ENCODE measurements at regions not wholly inside any gene's neighbourhood (a gene's known extent, or its start where the extent isn't known, plus 50 kb on each side); places are given as distances from the start of the nearest gene placed in this dataset.
A peak's percentile ranks its signal among the peaks of the same experiment; 100 is the strongest.

DNA sequence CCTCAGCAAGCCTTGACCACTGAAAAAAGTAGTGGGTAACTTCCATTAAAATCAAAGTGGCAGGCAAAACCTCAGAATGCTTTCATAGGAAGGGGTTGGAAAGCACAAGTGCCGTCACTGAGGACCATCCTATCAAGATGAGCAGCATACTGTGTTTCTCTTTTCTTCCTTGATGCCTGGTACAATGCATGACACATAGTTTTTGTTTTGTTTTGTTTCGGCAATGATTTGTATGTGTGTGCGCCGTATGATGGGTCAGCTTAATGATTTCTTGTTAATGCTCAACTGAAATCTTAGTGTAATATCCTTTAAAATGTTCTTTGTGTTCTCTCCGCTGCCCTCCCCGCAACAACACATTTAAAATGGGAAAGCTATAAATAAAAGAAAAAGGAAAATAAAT is 476.4 kb upstream of the KCNMB2 start:
- H3K9me3 ChIP-seq (ENCODE audit: control insufficient read depth in 4 of 4, low read length in 3 of 4) = no peaks in the 10 kb centered on the region
- no peaks in the 10 kb centered on the region for H3K27me3 ChIP-seq (ENCODE audit: control insufficient read depth in 4 of 4, insufficient read depth in 4 of 4, low read length in 3 of 4)
- no peaks in the 10 kb centered on the region for H3K36me3 ChIP-seq (ENCODE audit: control insufficient read depth in 4 of 4, insufficient read depth in 3 of 4, low read depth in 1 of 4, low read length in 3 of 4)
- H3K27ac ChIP-seq (ENCODE audit: low read depth in 1 of 2, low read length in 2 of 2) = no peak overlapping the region
- H3K9ac ChIP-seq (ENCODE audit: low read depth in 1 of 2, low read length in 2 of 2) = no peak overlapping the region
- WGBS = 87% methylated on average over 6 of the region's 6 CpGs
- no peak overlapping the region for H3K4me3 ChIP-seq (ENCODE audit: low read depth in 1 of 3, low read length in 3 of 3)
- TF ChIP-seq, protein P1, sequence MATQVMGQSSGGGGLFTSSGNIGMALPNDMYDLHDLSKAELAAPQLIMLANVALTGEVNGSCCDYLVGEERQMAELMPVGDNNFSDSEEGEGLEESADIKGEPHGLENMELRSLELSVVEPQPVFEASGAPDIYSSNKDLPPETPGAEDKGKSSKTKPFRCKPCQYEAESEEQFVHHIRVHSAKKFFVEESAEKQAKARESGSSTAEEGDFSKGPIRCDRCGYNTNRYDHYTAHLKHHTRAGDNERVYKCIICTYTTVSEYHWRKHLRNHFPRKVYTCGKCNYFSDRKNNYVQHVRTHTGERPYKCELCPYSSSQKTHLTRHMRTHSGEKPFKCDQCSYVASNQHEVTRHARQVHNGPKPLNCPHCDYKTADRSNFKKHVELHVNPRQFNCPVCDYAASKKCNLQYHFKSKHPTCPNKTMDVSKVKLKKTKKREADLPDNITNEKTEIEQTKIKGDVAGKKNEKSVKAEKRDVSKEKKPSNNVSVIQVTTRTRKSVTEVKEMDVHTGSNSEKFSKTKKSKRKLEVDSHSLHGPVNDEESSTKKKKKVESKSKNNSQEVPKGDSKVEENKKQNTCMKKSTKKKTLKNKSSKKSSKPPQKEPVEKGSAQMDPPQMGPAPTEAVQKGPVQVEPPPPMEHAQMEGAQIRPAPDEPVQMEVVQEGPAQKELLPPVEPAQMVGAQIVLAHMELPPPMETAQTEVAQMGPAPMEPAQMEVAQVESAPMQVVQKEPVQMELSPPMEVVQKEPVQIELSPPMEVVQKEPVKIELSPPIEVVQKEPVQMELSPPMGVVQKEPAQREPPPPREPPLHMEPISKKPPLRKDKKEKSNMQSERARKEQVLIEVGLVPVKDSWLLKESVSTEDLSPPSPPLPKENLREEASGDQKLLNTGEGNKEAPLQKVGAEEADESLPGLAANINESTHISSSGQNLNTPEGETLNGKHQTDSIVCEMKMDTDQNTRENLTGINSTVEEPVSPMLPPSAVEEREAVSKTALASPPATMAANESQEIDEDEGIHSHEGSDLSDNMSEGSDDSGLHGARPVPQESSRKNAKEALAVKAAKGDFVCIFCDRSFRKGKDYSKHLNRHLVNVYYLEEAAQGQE (IDR thresholded peaks at IDR 0.05) = no peak
- TF ChIP-seq, protein P2, sequence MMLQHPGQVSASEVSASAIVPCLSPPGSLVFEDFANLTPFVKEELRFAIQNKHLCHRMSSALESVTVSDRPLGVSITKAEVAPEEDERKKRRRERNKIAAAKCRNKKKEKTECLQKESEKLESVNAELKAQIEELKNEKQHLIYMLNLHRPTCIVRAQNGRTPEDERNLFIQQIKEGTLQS (IDR thresholded peaks at IDR 0.05) = no peak
- no peak for TF ChIP-seq NR2F2 (IDR thresholded peaks at IDR 0.05)
- DNase-seq (ENCODE audit: low spot score) = no peak
- no peaks in the 10 kb centered on the region for H3K4me1 ChIP-seq (ENCODE audit: control insufficient read depth in 4 of 4, insufficient read depth in 4 of 4, low read length in 3 of 4)

DNA sequence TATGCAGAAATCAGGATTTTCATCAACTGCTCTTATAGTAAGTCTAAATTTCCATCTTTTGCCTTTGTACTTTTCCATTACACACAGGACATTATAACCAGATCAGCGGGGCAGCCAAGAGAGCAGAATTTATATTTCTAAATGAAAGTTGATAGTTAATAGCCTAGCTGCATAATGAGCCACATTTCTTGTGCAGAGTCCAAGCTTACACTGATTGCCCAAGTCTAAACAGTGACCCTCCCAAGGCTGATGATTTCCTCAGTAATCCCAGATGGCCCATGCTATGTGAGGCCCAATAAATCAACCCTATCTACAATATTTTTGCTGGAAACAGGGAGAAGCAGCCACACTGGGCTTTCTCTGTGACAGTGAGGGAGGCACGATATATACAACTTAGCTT is 475.8 kb upstream of the KCNMB2 start:
- H3K4me1 ChIP-seq (ENCODE audit: control insufficient read depth in 4 of 4, insufficient read depth in 4 of 4, low read length in 3 of 4) = no peaks in the 10 kb centered on the region
- no peaks in the 10 kb centered on the region for H3K9me3 ChIP-seq (ENCODE audit: control insufficient read depth in 4 of 4, low read length in 3 of 4)
- TF ChIP-seq RXRA (IDR thresholded peaks at IDR 0.05) = peak in 1 of 2 donors; percentile 25
- peak; percentile 62 for TF ChIP-seq NR2F2 (IDR thresholded peaks at IDR 0.05)
- TF ChIP-seq, protein P2 (IDR thresholded peaks at IDR 0.05) = no peak
- peak; percentile 32 for TF ChIP-seq SP1 (IDR thresholded peaks at IDR 0.05)
- no peak overlapping the region for H3K27ac ChIP-seq (ENCODE audit: low read depth in 1 of 2, low read length in 2 of 2)
- no peak for DNase-seq (ENCODE audit: low spot score)
- H3K36me3 ChIP-seq (ENCODE audit: control insufficient read depth in 4 of 4, insufficient read depth in 3 of 4, low read depth in 1 of 4, low read length in 3 of 4) = no peaks in the 10 kb centered on the region
- WGBS = 84% methylated on average over 2 of the region's 2 CpGs
- H3K9ac ChIP-seq (ENCODE audit: low read depth in 1 of 2, low read length in 2 of 2) = no peak overlapping the region
- H3K27me3 ChIP-seq (ENCODE audit: control insufficient read depth in 4 of 4, insufficient read depth in 4 of 4, low read length in 3 of 4) = no peaks in the 10 kb centered on the region
- no peak overlapping the region for H3K4me3 ChIP-seq (ENCODE audit: low read depth in 1 of 3, low read length in 3 of 3)

DNA sequence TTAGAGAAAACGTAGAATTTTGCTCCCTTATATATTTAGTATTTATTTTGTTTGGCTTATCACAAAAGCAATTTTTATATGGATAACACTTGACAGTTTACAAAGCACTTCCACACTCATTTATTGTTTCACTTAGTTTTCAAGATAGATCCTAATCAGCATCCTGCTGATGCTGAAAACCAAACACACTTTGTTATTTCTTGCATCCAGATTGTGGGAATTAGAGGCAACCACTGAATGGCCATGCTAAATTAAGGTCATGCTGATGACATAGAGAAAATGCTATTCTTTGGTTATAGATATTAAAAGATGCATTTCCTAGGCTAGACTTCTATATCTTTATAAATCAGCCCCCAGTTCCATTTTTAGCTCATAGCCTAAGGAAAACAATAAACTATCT is 474.1 kb upstream of the KCNMB2 start:
- H3K27ac ChIP-seq (ENCODE audit: low read depth in 1 of 2, low read length in 2 of 2) = no peak overlapping the region

More for the DNA sequence above, 474.1 kb upstream of the KCNMB2 start:
- no peaks in the 10 kb centered on the region for H3K9me3 ChIP-seq (ENCODE audit: control insufficient read depth in 4 of 4, low read length in 3 of 4)
- TF ChIP-seq HNF4A (conservative IDR thresholded peaks at IDR 0.05) (no peak), HNF4G (IDR thresholded peaks at IDR 0.05) (no peak), EGR1 (IDR thresholded peaks at IDR 0.05; ENCODE audit: low read depth in 2 of 2) (no peak), RXRA (IDR thresholded peaks at IDR 0.05) (no peak)
- TF ChIP-seq, protein P3, sequence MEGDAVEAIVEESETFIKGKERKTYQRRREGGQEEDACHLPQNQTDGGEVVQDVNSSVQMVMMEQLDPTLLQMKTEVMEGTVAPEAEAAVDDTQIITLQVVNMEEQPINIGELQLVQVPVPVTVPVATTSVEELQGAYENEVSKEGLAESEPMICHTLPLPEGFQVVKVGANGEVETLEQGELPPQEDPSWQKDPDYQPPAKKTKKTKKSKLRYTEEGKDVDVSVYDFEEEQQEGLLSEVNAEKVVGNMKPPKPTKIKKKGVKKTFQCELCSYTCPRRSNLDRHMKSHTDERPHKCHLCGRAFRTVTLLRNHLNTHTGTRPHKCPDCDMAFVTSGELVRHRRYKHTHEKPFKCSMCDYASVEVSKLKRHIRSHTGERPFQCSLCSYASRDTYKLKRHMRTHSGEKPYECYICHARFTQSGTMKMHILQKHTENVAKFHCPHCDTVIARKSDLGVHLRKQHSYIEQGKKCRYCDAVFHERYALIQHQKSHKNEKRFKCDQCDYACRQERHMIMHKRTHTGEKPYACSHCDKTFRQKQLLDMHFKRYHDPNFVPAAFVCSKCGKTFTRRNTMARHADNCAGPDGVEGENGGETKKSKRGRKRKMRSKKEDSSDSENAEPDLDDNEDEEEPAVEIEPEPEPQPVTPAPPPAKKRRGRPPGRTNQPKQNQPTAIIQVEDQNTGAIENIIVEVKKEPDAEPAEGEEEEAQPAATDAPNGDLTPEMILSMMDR (IDR thresholded peaks at IDR 0.05; ENCODE audit: low read depth, low read length, missing input control) = no peak
- TF ChIP-seq, protein P2 (IDR thresholded peaks at IDR 0.05) = no peak
- H3K27me3 ChIP-seq (ENCODE audit: control insufficient read depth in 4 of 4, insufficient read depth in 4 of 4, low read length in 3 of 4) = no peaks in the 10 kb centered on the region
- H3K4me3 ChIP-seq (ENCODE audit: low read depth in 1 of 3, low read length in 3 of 3) = no peak overlapping the region
- 89% methylated on average over 1 of the region's 1 CpG for WGBS
- H3K4me1 ChIP-seq (ENCODE audit: control insufficient read depth in 4 of 4, insufficient read depth in 4 of 4, low read length in 3 of 4) = no peaks in the 10 kb centered on the region
- no peaks in the 10 kb centered on the region for H3K36me3 ChIP-seq (ENCODE audit: control insufficient read depth in 4 of 4, insufficient read depth in 3 of 4, low read depth in 1 of 4, low read length in 3 of 4)
- no peak for DNase-seq (ENCODE audit: low spot score)
- no peak overlapping the region for H3K9ac ChIP-seq (ENCODE audit: low read depth in 1 of 2, low read length in 2 of 2)
